OCI-LY1 (cell line): ENCODE measurements at regions not wholly inside any gene's neighbourhood (a gene's known extent, or its start where the extent isn't known, plus 50 kb on each side); places are given as distances from the start of the nearest gene placed in this dataset.

Source experiments
- CTCF ChIP-seq: fragments of 200-600 bp; sonication (generic), shearing (Covaris generic); IDR thresholded peaks from 2 replicates; pipeline ENCODE4 v1.5.1; 2017; ENCODE audit warnings: mild to moderate bottlenecking, antibody characterized with exemption, low read length, moderate library complexity, mixed read lengths
- EZH2 ChIP-seq: fragments of 200-600 bp; sonication (generic), shearing (Covaris generic); IDR thresholded peaks from 2 replicates; pipeline ENCODE4 v1.8.0; 2017; ENCODE audit warnings: borderline replicate concordance, mixed run types, mild to moderate bottlenecking, antibody characterized with exemption, low read length, moderate library complexity, mixed read lengths

DNA sequence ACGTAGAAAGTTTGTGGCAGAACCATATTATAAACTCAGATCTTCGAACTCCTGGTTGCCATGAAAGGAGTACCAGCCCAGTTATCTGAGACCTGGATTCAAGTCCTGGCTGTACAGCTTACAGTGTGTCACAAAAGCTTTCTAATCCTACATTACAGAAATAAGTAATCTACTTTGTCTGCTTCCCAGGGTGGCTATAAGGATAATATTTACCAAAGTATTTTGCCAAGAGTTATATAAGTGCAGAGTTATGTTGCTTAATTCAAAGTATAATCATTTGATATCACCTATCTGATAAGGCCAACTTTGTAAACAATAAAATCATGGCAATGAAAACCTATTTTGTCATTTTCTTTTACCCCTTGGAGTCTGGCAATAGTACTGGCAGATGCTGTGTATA lies 381.6 kb downstream of the NDFIP2 start:
- TF ChIP-seq CTCF (no peak), EZH2 (no peak)
